Colonic mucosa (tissue), 4 donors: ENCODE measurements at regions not wholly inside any gene's neighbourhood (a gene's known extent, or its start where the extent isn't known, plus 50 kb on each side); places are given as distances from the start of the nearest gene placed in this dataset.

ENCODE experiments used
- DNase-seq: peaks from one replicate; pipeline ENCODE4 v3.0.0-alpha.2; 2020
- H3K27ac ChIP-seq: fragments of 200-600 bp; one replicate; pipeline ENCODE4 v1.8.0; 2021
- H3K27me3 ChIP-seq: fragments of 200-600 bp; one replicate; pipeline ENCODE4 v1.8.0; 2021
- H3K36me3 ChIP-seq: fragments of 200-600 bp; one replicate; pipeline ENCODE4 v1.8.0; 2021
- H3K4me1 ChIP-seq: fragments of 200-600 bp; one replicate; pipeline ENCODE4 v1.8.0; 2021; ENCODE audit warnings: mild to moderate bottlenecking
- H3K4me3 ChIP-seq: fragments of 200-600 bp; one replicate; pipeline ENCODE4 v1.8.0; 2021
- H3K9ac ChIP-seq, 2 donors: one replicate each; pipeline ENCODE4 v1.7.0; 2013; ENCODE audit warnings: control low read depth in 2 of 2, low read depth in 2 of 2, low read length in 2 of 2
- H3K9me3 ChIP-seq: fragments of 200-600 bp; one replicate; pipeline ENCODE4 v1.8.0; 2021
- intact Hi-C: fragments of 100-400 bp; cut with DNase I; formaldehyde crosslinking; loops from one replicate; pipeline ENCODE4 v1.14.1; 2022
- TF ChIP-seq, protein P1 (sequence below): fragments of 200-600 bp; IDR thresholded peaks from one replicate; pipeline ENCODE4 v1.8.0; 2022; ENCODE audit warnings: antibody characterized with exemption, mild to moderate bottlenecking
- donor health status: healthy.
- donor health status: DM: no; HTN: no; CAD: no.
- donor health status: DM: no; HTN: no; CAD: no.

DNA sequence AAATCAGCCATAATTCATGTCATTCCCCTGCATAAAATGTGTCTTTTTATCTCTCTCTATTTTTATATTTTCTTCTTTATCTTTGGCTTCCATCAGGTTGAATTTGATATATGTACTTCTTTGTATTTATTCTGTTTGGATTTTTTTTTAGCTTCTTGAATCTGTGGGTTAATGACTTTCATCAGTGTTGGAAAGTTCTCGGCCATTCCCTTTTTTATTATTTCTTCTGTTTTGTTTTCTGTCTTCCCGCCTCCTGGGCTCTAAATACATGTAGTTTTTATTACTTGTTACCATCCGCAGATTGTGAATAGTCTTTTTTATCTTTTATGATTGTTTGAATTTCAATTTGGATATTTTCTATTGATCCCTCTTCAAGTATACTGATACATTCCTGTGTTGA lies 637.5 kb downstream of the NPHP4 start:
- Histone ChIP-seq H3K9me3 (no peaks in the 10 kb centered on the region), H3K27ac (no peak overlapping the region), H3K36me3 (no peaks in the 10 kb centered on the region), H3K9ac (no peak overlapping the region), H3K4me1 (no peaks in the 10 kb centered on the region), H3K27me3 (no peaks in the 10 kb centered on the region), H3K4me3 (no peak overlapping the region)
- no peak for DNase-seq
- intact Hi-C loops: no loop called here
- TF ChIP-seq, protein P1, sequence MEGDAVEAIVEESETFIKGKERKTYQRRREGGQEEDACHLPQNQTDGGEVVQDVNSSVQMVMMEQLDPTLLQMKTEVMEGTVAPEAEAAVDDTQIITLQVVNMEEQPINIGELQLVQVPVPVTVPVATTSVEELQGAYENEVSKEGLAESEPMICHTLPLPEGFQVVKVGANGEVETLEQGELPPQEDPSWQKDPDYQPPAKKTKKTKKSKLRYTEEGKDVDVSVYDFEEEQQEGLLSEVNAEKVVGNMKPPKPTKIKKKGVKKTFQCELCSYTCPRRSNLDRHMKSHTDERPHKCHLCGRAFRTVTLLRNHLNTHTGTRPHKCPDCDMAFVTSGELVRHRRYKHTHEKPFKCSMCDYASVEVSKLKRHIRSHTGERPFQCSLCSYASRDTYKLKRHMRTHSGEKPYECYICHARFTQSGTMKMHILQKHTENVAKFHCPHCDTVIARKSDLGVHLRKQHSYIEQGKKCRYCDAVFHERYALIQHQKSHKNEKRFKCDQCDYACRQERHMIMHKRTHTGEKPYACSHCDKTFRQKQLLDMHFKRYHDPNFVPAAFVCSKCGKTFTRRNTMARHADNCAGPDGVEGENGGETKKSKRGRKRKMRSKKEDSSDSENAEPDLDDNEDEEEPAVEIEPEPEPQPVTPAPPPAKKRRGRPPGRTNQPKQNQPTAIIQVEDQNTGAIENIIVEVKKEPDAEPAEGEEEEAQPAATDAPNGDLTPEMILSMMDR: no peak

DNA sequence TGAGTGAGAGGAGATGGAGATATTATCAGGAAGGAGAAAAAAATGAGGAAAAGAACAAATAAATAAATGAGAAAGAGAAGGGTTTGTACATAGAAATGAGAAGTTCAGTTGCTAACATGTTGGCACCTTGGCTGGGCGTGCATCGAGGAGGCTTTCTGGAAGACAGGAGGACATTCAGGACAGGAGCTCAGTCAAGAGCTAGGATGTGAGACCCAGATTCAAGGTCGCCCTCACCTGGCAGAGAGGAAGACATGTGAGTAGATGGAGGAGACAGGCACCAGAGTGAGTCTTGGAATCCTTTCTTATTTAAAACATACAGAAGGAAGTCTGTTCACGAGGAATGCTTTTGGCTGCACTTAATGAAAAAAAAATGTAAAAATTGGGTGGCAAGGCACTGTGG lies 640.9 kb downstream of the NPHP4 start:
- no peaks in the 10 kb centered on the region for H3K36me3 ChIP-seq
- H3K27ac ChIP-seq: no peak overlapping the region
- no peaks in the 10 kb centered on the region for H3K9me3 ChIP-seq
- H3K4me1 ChIP-seq: no peaks in the 10 kb centered on the region
- DNase-seq: no peak
- H3K9ac ChIP-seq: no peak overlapping the region
- no peaks in the 10 kb centered on the region for H3K27me3 ChIP-seq
- TF ChIP-seq, protein P1: no peak
- intact Hi-C loops: no loop called here
- H3K4me3 ChIP-seq: no peak overlapping the region

DNA sequence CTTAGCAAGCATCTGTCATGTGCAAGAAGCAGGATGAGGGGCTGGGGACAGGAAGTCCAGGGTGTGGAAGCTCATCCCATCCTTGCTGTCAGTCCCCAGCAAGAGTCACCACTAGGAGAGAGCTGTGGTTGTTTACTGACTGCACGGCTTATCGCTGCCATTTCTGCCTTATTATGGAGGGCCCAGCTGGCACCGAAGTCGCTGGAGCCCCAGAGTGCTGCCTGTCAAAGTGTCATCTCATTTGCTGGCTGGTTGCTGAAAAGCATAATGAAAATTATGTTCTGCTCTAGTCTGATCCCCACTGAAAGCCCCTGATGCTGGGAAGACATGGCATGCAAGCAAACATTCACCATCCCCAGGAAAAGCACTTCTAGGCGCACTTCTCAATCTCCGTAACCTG lies 642.7 kb downstream of the NPHP4 start:
- Histone ChIP-seq H3K4me3 (no peak overlapping the region), H3K9me3 (no peaks in the 10 kb centered on the region), H3K36me3 (no peaks in the 10 kb centered on the region), H3K27me3 (no peaks in the 10 kb centered on the region), H3K27ac (no peak overlapping the region), H3K4me1 (no peaks in the 10 kb centered on the region), H3K9ac (no peak overlapping the region)
- no peak for DNase-seq
- intact Hi-C loops: no loop called here
- TF ChIP-seq, protein P1: no peak

DNA sequence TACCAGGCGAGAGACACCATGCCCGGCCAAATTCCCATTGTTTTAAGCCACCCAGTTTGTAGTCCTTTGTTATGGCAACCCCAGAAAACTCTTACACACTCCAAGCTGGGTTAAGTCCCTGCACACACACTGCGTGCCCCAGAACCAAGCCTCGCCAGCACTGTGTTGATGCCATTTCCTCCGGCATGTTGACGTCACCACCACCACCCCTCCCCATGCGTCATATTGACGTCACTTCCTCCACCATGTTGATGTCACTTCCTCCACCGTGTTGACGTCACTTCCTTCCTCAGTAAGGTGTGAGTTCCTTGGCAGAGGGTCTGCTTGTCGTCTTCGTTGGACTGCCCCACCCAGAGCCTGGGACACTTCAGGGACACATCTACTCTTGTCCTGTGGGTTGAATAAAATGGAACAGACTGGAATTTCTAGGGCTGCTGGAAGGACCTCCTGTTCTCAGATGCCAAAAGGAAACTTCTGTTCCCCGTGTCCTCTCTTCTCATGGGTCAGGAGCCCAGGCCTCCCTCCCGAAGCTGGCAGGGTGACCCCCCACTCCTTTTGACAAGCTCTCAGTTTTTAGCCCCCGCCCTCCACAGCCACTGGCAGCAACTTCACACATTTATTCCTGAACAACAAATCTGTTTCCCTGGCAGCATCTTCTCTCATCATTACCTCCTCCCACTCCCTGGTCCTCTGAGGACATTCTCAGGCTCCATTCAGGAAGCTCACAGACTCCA lies 643.3 kb downstream of the NPHP4 start:
- H3K9me3 ChIP-seq: no peaks in the 10 kb centered on the region
- H3K9ac ChIP-seq: no peak overlapping the region
- TF ChIP-seq, protein P1: no peak
- H3K4me3 ChIP-seq: no peak overlapping the region
- H3K27ac ChIP-seq: no peak overlapping the region
- H3K36me3 ChIP-seq: no peaks in the 10 kb centered on the region
- H3K4me1 ChIP-seq: no peaks in the 10 kb centered on the region
- intact Hi-C loops: no loop called here
- H3K27me3 ChIP-seq: no peaks in the 10 kb centered on the region
- DNase-seq: no peak

DNA sequence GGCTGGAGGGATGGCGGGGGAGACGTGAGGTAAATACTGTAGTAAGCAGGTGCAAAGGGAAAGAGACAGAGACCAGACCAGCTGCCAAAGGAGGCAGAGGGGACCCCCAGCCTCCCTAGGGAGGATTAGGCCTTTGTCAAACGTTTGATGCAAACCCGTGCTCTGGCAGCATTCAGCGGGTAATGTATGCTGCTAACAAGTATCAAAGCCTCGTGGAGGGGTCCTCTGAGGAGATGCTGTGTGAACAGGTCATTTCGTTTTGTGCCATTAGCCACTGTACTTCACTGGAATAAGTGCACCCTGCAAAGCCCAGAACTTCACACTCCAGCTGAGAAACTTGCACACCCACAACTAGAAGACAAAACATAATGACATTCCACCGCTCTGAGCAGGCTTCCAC lies 644.5 kb downstream of the NPHP4 start:
- Histone ChIP-seq H3K36me3 (no peaks in the 10 kb centered on the region), H3K27ac (no peak overlapping the region), H3K27me3 (no peaks in the 10 kb centered on the region), H3K4me3 (no peak overlapping the region), H3K9ac (no peak overlapping the region), H3K9me3 (no peaks in the 10 kb centered on the region), H3K4me1 (no peaks in the 10 kb centered on the region)
- TF ChIP-seq, protein P1: no peak
- DNase-seq: no peak
- intact Hi-C loops: no loop called here
